ENCODE measurements at regions not wholly inside any gene's neighbourhood (a gene's known extent, or its start where the extent isn't known, plus 50 kb on each side); places are given as distances from the start of the nearest gene placed in this dataset.
"Not testable (repeated sequence)": the region's sequence is repeated elsewhere in the genome, so short reads cannot be mapped to it uniquely, and the experiment has no call there.

DNA sequence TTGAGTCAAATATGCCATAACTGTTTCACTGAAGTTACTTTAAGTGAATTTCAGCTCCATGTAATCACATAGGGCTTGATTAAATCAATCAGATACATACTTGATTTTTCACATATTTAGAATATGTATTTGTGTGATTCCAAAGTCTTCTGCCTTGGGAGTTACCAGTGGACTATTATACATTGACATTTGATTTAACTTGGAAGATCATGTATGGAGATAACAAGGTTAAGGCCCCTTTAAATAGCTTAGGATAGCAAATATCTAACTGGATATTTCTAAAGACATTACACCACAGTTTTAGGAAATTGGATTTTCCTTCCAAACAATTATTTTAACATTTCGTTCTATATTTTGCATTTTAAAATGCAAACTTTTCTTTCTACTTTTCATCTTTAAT lies 405.0 kb downstream of the RAP2B start:
- no peak for DNase-seq (ENCODE audit: low spot score)
- TF ChIP-seq, protein P1, sequence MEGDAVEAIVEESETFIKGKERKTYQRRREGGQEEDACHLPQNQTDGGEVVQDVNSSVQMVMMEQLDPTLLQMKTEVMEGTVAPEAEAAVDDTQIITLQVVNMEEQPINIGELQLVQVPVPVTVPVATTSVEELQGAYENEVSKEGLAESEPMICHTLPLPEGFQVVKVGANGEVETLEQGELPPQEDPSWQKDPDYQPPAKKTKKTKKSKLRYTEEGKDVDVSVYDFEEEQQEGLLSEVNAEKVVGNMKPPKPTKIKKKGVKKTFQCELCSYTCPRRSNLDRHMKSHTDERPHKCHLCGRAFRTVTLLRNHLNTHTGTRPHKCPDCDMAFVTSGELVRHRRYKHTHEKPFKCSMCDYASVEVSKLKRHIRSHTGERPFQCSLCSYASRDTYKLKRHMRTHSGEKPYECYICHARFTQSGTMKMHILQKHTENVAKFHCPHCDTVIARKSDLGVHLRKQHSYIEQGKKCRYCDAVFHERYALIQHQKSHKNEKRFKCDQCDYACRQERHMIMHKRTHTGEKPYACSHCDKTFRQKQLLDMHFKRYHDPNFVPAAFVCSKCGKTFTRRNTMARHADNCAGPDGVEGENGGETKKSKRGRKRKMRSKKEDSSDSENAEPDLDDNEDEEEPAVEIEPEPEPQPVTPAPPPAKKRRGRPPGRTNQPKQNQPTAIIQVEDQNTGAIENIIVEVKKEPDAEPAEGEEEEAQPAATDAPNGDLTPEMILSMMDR (IDR thresholded peaks at IDR 0.05; ENCODE audit: extremely low read depth, missing control alignments), result no peak

DNA sequence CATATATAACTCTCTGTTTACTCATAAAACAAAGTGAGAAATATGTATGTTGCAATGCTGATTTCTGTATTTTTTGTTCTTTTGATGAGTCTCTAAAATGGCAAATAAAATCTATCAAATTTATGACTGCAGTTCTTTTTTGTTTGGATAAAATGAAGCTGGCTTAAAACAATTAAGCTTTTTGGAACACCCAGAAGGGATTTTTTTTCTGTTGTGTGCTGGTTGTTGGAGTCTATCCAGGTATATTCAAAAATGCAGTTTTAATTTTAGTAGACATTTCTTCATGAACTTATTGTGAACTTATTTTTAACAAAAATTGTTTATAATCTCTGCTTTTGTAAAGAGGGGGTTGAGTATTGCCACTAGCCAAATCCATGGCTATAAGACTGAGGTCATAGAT lies 405.5 kb downstream of the RAP2B start:
- TF ChIP-seq, protein P1 (IDR thresholded peaks at IDR 0.05; ENCODE audit: extremely low read depth, missing control alignments), result no peak
- no peak for DNase-seq (ENCODE audit: low spot score)

DNA sequence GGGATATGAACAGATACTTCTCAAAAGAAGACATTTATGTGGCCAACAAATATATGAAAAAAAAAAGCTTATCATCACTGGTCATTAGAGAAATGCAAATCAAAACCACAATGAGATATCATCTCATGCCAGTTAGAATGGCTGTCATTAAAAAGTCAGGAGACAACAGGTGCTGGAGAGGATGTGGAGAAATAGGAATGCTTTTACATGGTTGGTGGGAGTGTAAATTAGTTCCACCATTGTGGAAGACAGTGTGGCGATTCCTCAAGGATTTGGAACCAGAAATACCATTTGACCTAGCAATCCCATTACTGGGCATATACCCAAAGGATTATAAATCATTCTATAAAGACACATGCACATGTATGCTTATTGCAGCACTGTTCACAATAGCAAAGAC lies 408.5 kb downstream of the RAP2B start:
- not testable (repeated sequence) for DNase-seq (ENCODE audit: low spot score)

DNA sequence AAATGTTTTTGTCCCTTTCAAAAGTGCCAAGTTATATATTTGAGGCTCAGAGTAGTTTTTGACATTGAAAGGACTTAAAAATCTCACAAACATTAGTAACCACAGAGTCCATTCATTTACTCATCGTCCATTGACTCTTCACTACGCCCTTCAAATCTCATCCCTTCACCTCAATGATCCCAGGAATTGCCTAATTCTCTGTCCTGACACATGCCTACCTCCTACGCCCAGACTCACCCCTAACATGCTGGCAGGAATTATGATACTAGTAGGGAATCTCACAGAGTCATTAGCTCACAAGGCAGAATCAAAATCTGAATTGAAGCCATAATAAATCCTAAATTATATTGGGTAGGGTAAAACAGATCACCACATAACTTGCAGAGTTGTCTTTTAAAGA lies 410.1 kb downstream of the RAP2B start:
- DNase-seq (ENCODE audit: low spot score), result no peak

DNA sequence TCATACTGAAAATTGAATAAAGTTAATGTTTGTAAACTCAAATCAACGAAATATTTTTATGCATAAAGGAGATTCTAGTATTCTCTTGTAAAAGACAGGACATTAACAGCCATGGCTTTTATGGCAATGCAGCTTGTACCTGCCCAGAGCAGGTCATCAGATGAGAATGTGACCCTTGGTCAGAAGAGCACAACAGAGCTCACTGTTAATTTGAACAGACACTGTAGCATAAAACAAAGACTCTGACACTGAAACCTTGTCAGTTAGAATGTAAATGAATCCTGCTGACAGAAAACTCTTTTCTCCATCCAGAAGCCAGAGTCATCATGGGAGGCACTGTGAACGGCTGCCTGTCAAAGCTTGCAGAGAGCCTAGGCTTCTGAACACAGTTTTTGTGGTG lies 410.6 kb downstream of the RAP2B start:
- no peak for DNase-seq (ENCODE audit: low spot score)
- TF ChIP-seq, protein P1 (IDR thresholded peaks at IDR 0.05; ENCODE audit: extremely low read depth, missing control alignments), result no peak

More for the DNA sequence above, 410.1 kb downstream of the RAP2B start:
- TF ChIP-seq, protein P1 (IDR thresholded peaks at IDR 0.05; ENCODE audit: extremely low read depth, missing control alignments), result no peak

DNA sequence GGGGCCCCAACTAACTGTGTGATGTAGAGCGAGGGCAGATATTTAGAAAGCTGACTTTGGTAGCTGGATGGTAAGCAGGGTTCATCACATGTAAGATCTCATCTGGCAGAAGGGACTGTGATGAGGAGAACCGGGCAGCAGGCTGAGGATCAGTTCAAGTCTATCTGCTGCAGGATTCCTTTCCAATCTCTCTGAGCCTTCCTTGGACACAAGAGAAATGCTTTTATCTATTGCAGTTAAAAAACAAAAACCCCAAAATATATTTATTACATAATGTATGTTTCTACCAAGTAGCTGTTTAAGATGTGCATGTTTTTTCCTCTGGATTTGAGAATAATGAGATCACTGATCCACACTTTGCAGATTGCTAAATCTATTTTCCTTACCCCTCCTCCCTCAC lies 411.5 kb downstream of the RAP2B start:
- TF ChIP-seq, protein P1 (IDR thresholded peaks at IDR 0.05; ENCODE audit: extremely low read depth, missing control alignments), result no peak
- no peak for DNase-seq (ENCODE audit: low spot score)

DNA sequence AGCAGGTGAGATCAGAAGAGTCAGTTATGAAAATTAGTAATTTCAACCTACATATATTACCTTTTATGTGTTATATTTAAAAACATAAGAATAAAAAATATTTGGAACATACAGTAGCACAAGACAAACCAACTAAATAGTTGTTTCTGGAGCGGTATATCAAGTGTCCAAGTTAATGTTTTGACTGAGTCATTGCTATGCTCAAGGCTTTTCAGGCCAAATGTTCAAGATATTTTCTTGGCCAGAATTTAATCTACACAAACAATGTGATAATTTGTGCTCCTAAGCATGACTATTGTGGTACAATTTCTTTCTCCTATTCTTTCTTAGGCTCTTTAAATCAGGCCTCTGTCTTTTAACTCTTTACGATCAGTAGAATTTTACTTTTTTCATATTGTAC lies 412.4 kb downstream of the RAP2B start:
- DNase-seq (ENCODE audit: low spot score), result no peak
- TF ChIP-seq, protein P1 (IDR thresholded peaks at IDR 0.05; ENCODE audit: extremely low read depth, missing control alignments), result no peak

DNA sequence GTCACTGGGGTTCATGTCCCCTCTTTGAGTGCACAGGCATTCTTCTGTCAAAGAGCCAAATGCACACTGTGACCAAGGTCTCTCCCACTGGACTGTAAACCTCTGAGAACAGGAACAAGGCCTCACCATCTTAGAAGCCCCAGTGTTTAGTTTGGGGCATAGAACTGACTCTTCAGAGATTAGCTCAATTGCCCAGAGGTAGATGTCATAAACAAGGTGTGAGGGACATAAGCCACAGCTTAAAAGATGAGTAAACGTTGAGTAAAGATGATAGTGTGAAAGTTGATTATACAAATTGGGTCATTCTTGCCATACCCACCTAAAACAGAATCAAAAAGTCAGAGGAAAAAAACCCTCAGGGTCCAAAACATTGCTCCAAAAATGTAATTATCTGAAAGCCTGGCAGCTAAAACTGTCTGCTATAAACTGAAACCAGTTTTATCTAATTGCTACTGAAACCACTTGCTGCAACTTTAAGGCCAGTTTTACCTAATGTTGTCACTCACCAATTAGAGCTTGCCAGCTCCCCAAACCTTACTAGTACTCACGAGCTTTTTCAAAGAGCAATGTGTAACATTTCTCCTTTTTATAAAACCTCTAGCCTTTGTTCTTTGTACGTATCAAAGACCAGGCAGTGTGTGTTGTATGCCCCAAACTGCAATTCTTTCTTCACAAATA lies 415.2 kb downstream of the RAP2B start:
- TF ChIP-seq, protein P1 (IDR thresholded peaks at IDR 0.05; ENCODE audit: extremely low read depth, missing control alignments), result no peak
- no peak for DNase-seq (ENCODE audit: low spot score)
